ENCODE measurements at regions not wholly inside any gene's neighbourhood (a gene's known extent, or its start where the extent isn't known, plus 50 kb on each side); places are given as distances from the start of the nearest gene placed in this dataset.

- DNase-seq (ENCODE audit: low spot score), result no peak
These were observed 119.0 kb downstream of the SUCNR1 start for GRCh38 chr3:151992326-151993041.

- no peak for DNase-seq (ENCODE audit: low spot score)
These were observed 121.6 kb downstream of the SUCNR1 start for GRCh38 chr3:151995091-151995490.

GRCh38 chr3:151998744-151999143 is 125.3 kb downstream of the SUCNR1 start:
- DNase-seq (ENCODE audit: low spot score), result peak; percentile 20

GRCh38 chr3:151999936-152000335 is 126.5 kb downstream of the SUCNR1 start:
- DNase-seq (ENCODE audit: low spot score), result no peak

GRCh38 chr3:152011812-152012735 is 138.6 kb downstream of the SUCNR1 start:
- no peak for DNase-seq (ENCODE audit: low spot score)

GRCh38 chr3:152019508-152019907 is 146.1 kb downstream of the SUCNR1 start:
- no peak for DNase-seq (ENCODE audit: low spot score)

GRCh38 chr3:152021951-152022461 is 148.6 kb downstream of the SUCNR1 start:
- no peak for DNase-seq (ENCODE audit: low spot score)

GRCh38 chr3:152026033-152026556 is 152.7 kb downstream of the SUCNR1 start:
- DNase-seq (ENCODE audit: low spot score), result peak; percentile 66

- no peak for DNase-seq (ENCODE audit: low spot score)
These were observed 156.9 kb downstream of the SUCNR1 start for GRCh38 chr3:152030320-152030719.

GRCh38 chr3:152031321-152031720 is 157.9 kb downstream of the SUCNR1 start:
- no peak for DNase-seq (ENCODE audit: low spot score)

GRCh38 chr3:152037297-152037696 is 163.9 kb downstream of the SUCNR1 start:
- no peak for DNase-seq (ENCODE audit: low spot score)

- DNase-seq (ENCODE audit: low spot score), result no peak
These were observed 164.5 kb downstream of the SUCNR1 start for GRCh38 chr3:152037953-152038352.

- DNase-seq (ENCODE audit: low spot score), result no peak
These were observed 165.0 kb downstream of the SUCNR1 start for GRCh38 chr3:152038490-152038889.

GRCh38 chr3:152039887-152040286 is 166.4 kb downstream of the SUCNR1 start:
- no peak for DNase-seq (ENCODE audit: low spot score)

GRCh38 chr3:152040319-152040718 is 166.9 kb downstream of the SUCNR1 start:
- no peak for DNase-seq (ENCODE audit: low spot score)

GRCh38 chr3:152043620-152044019 is 170.2 kb downstream of the SUCNR1 start:
- DNase-seq (ENCODE audit: low spot score), result no peak

- no peak for DNase-seq (ENCODE audit: low spot score)
These were observed 172.8 kb downstream of the SUCNR1 start for GRCh38 chr3:152046280-152046679.

GRCh38 chr3:152047465-152047864 is 174.0 kb downstream of the SUCNR1 start:
- no peak for DNase-seq (ENCODE audit: low spot score)

- no peak for DNase-seq (ENCODE audit: low spot score)
These were observed 175.4 kb downstream of the SUCNR1 start for GRCh38 chr3:152048831-152049230.

- no peak for DNase-seq (ENCODE audit: low spot score)
These were observed 177.5 kb downstream of the SUCNR1 start for GRCh38 chr3:152050903-152051302.

- no peak for DNase-seq (ENCODE audit: low spot score)
These were observed 178.3 kb downstream of the SUCNR1 start for GRCh38 chr3:152051501-152052404.

All from umbilical cord (tissue), 1 donor.